H1 (cell line): ENCODE measurements at regions not wholly inside any gene's neighbourhood (a gene's known extent, or its start where the extent isn't known, plus 50 kb on each side); places are given as distances from the start of the nearest gene placed in this dataset.
"Not testable (repeated sequence)": the region's sequence is repeated elsewhere in the genome, so short reads cannot be mapped to it uniquely, and the experiment has no call there.

ENCODE experiments used
- MAFK ChIP-seq: IDR thresholded peaks from 2 replicates; pipeline ENCODE4 v1.6.1; 2012; ENCODE audit warnings: low read depth, mild to moderate bottlenecking, improper control_type of control experiment, low read length
- POLR2A ChIP-seq, 2 experiments: IDR thresholded peaks; 1 replicate in 1 of 2; 2 replicates in 1 of 2; pipeline ENCODE4 v1.6.1; 2011; ENCODE audit warnings: low read depth in 2 of 2, low read length in 2 of 2, mild to moderate bottlenecking in 2 of 2; ENCODE audit errors: control extremely low read depth in 1 of 2
- RXRA ChIP-seq: IDR thresholded peaks from 2 replicates; pipeline ENCODE4 v1.6.1; 2011; ENCODE audit warnings: low read depth, mild to moderate bottlenecking, low read length, moderate library complexity; ENCODE audit not compliant: insufficient read depth

GRCh38 chr4:8943367-8943766 is 71.7 kb upstream of the HMX1 start:
- TF ChIP-seq MAFK; RXRA; POLR2A (IDR thresholded peaks at IDR 0.05; ENCODE audit: control extremely low read depth in 1 of 2, low read depth in 2 of 2, low read length in 2 of 2): not testable (repeated sequence)
